HFFc6 (cell line): ENCODE measurements at regions not wholly inside any gene's neighbourhood (a gene's known extent, or its start where the extent isn't known, plus 50 kb on each side); places are given as distances from the start of the nearest gene placed in this dataset.

Experiments used
- DNase-seq: peaks from one replicate; pipeline ENCODE4 v3.0.0-alpha.2; 2018
- H3K27ac Mint-ChIP-seq: 2 replicates; pipeline ENCODE4 v1.8.0; 2020; ENCODE audit warnings: mild to moderate bottlenecking, mixed read lengths
- H3K27me3 Mint-ChIP-seq: 2 replicates; pipeline ENCODE4 v1.8.0; 2021; ENCODE audit warnings: mild to moderate bottlenecking, moderate library complexity, mixed read lengths; ENCODE audit not compliant: insufficient read depth
- H3K36me3 Mint-ChIP-seq: 2 replicates; pipeline ENCODE4 v1.8.0; 2021; ENCODE audit warnings: low read depth, mixed read lengths
- H3K4me1 Mint-ChIP-seq: 2 replicates; pipeline ENCODE4 v1.8.0; 2020; ENCODE audit warnings: low read depth, mixed read lengths
- H3K4me3 Mint-ChIP-seq: 2 replicates; pipeline ENCODE4 v1.8.0; 2020; ENCODE audit warnings: mild to moderate bottlenecking, moderate library complexity, mixed read lengths
- H3K9me3 Mint-ChIP-seq: 2 replicates; pipeline ENCODE4 v1.8.0; 2020; ENCODE audit warnings: mild to moderate bottlenecking, mixed read lengths
- TF ChIP-seq, protein P1 (sequence below): fragments of 200-600 bp; sonication (generic); IDR thresholded peaks from 2 replicates; pipeline ENCODE4 v1.5.0; 2021; ENCODE audit warnings: antibody characterized with exemption, mild to moderate bottlenecking

DNA sequence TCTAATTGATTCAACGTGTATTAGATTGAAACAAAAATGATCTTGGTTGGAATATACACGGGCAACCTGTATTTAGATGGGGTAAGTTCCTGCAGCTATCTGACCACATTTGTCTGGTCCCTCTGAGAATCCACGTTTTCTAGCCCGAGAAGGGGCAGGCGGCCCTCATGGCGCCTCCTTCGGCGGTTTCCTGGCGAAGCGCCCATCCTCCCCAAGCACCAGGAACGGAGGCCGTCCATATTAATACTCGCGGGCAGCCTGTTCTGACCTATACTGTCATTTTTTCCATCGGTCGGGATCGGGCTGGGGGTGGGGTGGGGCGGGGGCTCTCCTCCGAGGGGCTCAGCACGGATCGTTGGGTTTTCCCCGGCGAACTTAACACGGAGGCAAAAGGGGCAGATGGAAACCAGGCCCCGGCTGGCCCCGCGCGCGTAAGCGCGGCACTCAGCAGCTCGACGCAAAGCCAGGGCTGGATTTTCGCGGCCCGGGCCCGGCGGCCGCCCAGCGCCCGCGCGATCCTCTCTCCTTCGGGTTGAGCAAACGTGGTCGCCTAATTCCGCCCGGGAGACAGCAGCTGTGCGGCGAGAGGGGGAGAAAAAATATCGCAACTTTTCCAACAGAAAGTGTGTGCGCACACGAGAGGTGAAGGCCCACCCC, 77.2 kb upstream of the BCOR start:
- Mint-ChIP-seq H3K36me3 (no peaks in the 10 kb centered on the region), H3K27ac (peak overlapping the region; percentile 91), H3K4me1 (peaks cover 32% of the 10 kb centered on the region), H3K4me3 (peak overlapping the region; percentile 83), H3K27me3 (peaks cover 1% of the 10 kb centered on the region; the same call in 1 of the 2 replicates), H3K9me3 (no peaks in the 10 kb centered on the region)
- peak; percentile 30 for DNase-seq
- TF ChIP-seq, protein P1, sequence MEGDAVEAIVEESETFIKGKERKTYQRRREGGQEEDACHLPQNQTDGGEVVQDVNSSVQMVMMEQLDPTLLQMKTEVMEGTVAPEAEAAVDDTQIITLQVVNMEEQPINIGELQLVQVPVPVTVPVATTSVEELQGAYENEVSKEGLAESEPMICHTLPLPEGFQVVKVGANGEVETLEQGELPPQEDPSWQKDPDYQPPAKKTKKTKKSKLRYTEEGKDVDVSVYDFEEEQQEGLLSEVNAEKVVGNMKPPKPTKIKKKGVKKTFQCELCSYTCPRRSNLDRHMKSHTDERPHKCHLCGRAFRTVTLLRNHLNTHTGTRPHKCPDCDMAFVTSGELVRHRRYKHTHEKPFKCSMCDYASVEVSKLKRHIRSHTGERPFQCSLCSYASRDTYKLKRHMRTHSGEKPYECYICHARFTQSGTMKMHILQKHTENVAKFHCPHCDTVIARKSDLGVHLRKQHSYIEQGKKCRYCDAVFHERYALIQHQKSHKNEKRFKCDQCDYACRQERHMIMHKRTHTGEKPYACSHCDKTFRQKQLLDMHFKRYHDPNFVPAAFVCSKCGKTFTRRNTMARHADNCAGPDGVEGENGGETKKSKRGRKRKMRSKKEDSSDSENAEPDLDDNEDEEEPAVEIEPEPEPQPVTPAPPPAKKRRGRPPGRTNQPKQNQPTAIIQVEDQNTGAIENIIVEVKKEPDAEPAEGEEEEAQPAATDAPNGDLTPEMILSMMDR: no peak

DNA sequence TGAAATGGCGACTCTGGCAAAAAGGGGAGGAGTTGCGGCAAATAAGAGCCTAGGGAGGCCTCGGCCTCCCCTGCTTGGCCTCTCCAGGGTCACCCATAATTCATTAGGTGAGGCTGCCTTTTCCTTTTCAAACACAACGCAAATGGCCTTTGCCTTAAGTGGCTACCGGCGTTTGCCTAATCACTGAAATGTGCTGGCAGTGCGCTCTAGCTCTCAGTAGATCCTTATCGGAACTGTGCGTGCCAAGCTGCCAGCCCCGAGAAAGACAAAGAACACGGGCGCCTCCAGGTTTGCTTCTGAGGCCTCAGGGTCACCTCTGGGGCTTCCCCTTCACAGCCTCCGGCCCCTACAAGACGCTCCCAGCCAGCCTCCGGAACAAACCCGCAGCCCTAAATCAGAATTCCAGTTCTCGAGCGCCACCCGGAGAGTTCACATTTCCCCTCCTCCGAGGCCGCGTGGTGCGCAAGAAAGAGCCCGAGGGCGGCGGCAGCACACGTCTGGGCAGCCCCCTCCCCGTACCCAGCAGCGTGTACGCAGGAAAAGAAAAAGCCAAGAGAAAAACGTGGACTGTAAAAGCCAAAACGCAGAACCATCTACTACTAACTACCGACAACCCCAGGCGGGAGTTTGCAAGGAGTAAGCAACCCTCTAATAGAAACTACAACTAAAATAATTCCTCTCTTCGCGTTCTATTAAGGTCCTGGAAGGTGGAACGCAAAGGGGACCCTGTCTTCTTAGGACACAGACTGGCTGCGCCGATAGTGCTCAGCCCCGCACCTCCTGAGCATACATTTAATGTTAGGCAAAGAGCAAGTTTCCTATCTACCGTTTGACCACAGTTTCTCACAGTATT, 76.5 kb upstream of the BCOR start:
- DNase-seq: peak; percentile 40
- TF ChIP-seq, protein P1: no peak
- Mint-ChIP-seq H3K27ac (peak overlapping the region; percentile 91), H3K4me3 (peak overlapping the region; percentile 83), H3K4me1 (peaks cover 32% of the 10 kb centered on the region), H3K36me3 (no peaks in the 10 kb centered on the region), H3K27me3 (no peaks in the 10 kb centered on the region; the same call in 1 of the 2 replicates), H3K9me3 (no peaks in the 10 kb centered on the region)

DNA sequence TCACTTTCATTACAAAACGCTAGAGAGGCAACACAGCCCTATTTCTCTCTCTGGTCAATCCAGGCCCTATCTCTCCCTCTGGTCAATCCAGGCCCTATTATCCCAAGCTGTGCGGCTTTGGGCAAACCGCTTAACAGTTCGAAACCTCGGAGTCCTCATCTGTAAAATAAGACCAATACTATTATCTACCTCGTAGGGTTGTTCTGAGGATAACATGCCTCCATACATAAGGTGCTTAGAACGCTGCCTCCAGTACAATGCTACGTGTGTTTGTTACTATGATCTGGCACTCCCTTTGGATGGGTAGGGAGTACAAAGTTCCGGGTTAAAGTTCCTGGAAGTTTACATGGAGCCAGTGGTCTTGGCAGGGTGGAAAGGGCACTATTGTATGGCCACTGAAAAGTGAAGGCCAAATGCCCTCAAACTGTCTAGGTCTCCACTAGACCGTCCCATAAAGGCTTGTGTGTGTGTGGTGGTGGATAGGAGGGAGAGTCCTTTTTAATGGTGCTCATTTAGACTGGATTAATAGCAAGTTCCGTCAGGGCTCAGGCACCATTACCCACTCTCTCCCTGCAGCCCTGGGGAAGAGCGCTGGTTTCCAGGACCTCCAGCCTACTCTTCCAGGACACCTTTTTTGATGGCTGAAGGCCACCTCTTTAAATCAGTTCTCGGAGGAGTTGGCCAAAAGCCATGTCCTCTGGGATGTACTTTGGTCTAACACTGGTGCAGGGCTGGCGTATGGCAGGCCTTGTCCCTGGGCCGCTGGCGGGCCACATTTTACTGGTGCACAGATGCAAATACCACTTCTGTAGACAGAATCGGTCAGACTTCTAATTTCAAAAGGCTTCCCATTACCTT, 75.6 kb upstream of the BCOR start:
- peak overlapping the region; percentile 46 for H3K27ac Mint-ChIP-seq
- no peaks in the 10 kb centered on the region; the same call in 1 of the 2 replicates for H3K27me3 Mint-ChIP-seq
- no peaks in the 10 kb centered on the region for H3K36me3 Mint-ChIP-seq
- TF ChIP-seq, protein P1: no peak
- no peak for DNase-seq
- H3K4me3 Mint-ChIP-seq: peak overlapping the region; percentile 52
- no peaks in the 10 kb centered on the region for H3K9me3 Mint-ChIP-seq
- peaks cover 32% of the 10 kb centered on the region for H3K4me1 Mint-ChIP-seq

DNA sequence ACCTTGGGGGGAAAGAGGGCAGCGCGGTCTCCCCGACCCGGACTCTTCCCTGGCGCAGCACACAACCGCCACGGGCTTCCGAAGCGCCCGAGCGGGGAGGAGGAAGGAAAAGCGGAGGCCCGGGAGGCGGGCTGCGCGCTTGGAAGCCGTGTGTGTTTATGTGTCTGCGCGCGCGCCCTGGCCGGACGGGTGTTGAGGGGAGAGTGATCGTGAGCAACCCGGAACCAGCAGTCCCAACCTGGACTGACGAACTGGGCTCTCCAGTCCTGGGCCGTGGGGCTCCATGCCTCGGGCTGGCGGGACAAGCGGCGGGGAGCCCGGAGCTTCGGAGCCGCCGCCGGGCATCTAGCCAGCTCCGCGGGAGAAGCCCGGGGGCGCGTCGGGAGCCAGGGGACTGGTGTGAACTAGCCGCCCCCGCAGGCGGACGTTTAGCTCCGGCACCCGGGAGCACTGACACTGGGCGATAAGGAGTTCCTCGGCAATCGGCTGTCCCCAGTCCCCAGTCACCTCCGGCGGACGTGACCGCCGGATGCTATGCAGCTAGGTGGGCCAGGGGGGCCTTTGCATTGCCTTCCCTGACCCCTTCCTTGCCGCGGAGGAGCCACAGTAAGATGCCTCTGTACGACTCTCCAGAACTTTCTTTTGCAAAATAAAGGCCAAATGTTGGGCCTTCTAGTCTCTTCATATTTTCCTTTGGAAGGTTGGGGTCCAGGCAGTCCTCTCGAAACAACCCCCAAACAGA, 74.8 kb upstream of the BCOR start:
- Mint-ChIP-seq H3K4me1 (peaks cover 37% of the 10 kb centered on the region), H3K4me3 (peak overlapping the region; percentile 83), H3K36me3 (no peaks in the 10 kb centered on the region), H3K27ac (peak overlapping the region; percentile 83), H3K9me3 (no peaks in the 10 kb centered on the region), H3K27me3 (no peaks in the 10 kb centered on the region; the same call in 1 of the 2 replicates)
- DNase-seq: peak; percentile 25
- TF ChIP-seq, protein P1: no peak
